HEK293T (cell line): ENCODE measurements at regions not wholly inside any gene's neighbourhood (a gene's known extent, or its start where the extent isn't known, plus 50 kb on each side); places are given as distances from the start of the nearest gene placed in this dataset.

ENCODE experiments used
- CTCF ChIA-PET: fragments of 350-600 bp; formaldehyde crosslinking; extraction: SDS; loops from one replicate; lab custom pipeline; 2021; ENCODE audit warnings: antibody characterized with exemption, inconsistent platforms; lab: Yijun Ruan, JAX
- POLR2A ChIA-PET: fragments of 350-600 bp; formaldehyde crosslinking; extraction: SDS; loops from one replicate; lab custom pipeline; 2020; ENCODE audit warnings: antibody characterized with exemption, inconsistent platforms; lab: Yijun Ruan, JAX
- DNase-seq: peaks from one replicate; pipeline ENCODE4 v3.0.0; 2012; ENCODE audit warnings: mixed read lengths; ENCODE audit errors: extremely low spot score
- ARNT ChIP-seq: fragments of 450-650 bp; IDR thresholded peaks from 2 replicates; pipeline ENCODE4 v1.6.1; 2017; ENCODE audit warnings: mild to moderate bottlenecking
- BHLHE40 ChIP-seq: fragments of 450-650 bp; IDR thresholded peaks from 2 replicates; pipeline ENCODE4 v1.6.1; 2016; ENCODE audit warnings: mild to moderate bottlenecking, moderate library complexity, borderline replicate concordance
- CTBP1 ChIP-seq: fragments of 450-650 bp; IDR thresholded peaks from 2 replicates; pipeline ENCODE4 v1.6.1; 2016; ENCODE audit warnings: borderline replicate concordance
- ELF4 ChIP-seq: fragments of 450-650 bp; IDR thresholded peaks from 2 replicates; pipeline ENCODE4 v1.6.1; 2017; ENCODE audit warnings: antibody characterized with exemption
- FOXA1 ChIP-seq: fragments of 450-650 bp; IDR thresholded peaks from 2 replicates; pipeline ENCODE4 v1.6.1; 2016; ENCODE audit warnings: mild to moderate bottlenecking
- FOXK2 ChIP-seq: fragments of 450-650 bp; IDR thresholded peaks from 2 replicates; pipeline ENCODE4 v1.6.1; 2016; ENCODE audit warnings: mild to moderate bottlenecking
- FOXM1 ChIP-seq: fragments of 450-650 bp; IDR thresholded peaks from 2 replicates; pipeline ENCODE4 v1.6.1; 2017; ENCODE audit warnings: mild to moderate bottlenecking, borderline replicate concordance
- HDGF ChIP-seq: fragments of 450-650 bp; IDR thresholded peaks from 2 replicates; pipeline ENCODE4 v1.6.1; 2017; ENCODE audit warnings: antibody characterized with exemption, borderline replicate concordance
- L3MBTL2 ChIP-seq: fragments of 450-650 bp; conservative IDR thresholded peaks from 2 replicates; pipeline ENCODE4 v1.6.1; 2016; ENCODE audit warnings: mild to moderate bottlenecking
- LEF1 ChIP-seq: fragments of 450-650 bp; IDR thresholded peaks from 2 replicates; pipeline ENCODE4 v1.6.1; 2017; ENCODE audit warnings: mild to moderate bottlenecking, borderline replicate concordance
- NFRKB ChIP-seq: fragments of 450-650 bp; IDR thresholded peaks from 2 replicates; pipeline ENCODE4 v1.6.1; 2016; ENCODE audit warnings: mild to moderate bottlenecking, moderate library complexity
- PKNOX1 ChIP-seq: fragments of 450-650 bp; IDR thresholded peaks from 2 replicates; pipeline ENCODE4 v1.6.1; 2016
- SP1 ChIP-seq: fragments of 450-650 bp; IDR thresholded peaks from 2 replicates; pipeline ENCODE4 v1.6.1; 2017
- SUZ12 ChIP-seq: fragments of 450-650 bp; IDR thresholded peaks from 2 replicates; pipeline ENCODE4 v1.6.1; 2016; ENCODE audit warnings: mild to moderate bottlenecking
- TARDBP ChIP-seq: fragments of 450-650 bp; IDR thresholded peaks from 2 replicates; pipeline ENCODE4 v1.6.1; 2016
- ZNF384 ChIP-seq: fragments of 450-650 bp; IDR thresholded peaks from 2 replicates; pipeline ENCODE4 v1.6.1; 2016

GRCh38 chr11:19557720-19558140, 154.9 kb upstream of the NAV2 start:
- ChIA-PET POLR2A (no interaction called here), CTCF (interaction anchor here (0.8 to 1.2 kb wide), 7 partner anchors 8 to 487 kb away, joined by 3 to 7 read pairs (median 4); no protein-coding TSS in a partner anchor)

GRCh38 chr11:19557185-19557584, 155.5 kb upstream of the NAV2 start:
- DNase-seq, result no peak
- ChIA-PET CTCF (interaction anchor here (0.8 to 1.2 kb wide), 7 partner anchors 9 to 486 kb away, joined by 3 to 7 read pairs (median 4); no protein-coding TSS in a partner anchor), POLR2A (no interaction called here)
- TF ChIP-seq ELF4 (no peak), L3MBTL2 (no peak), SUZ12 (no peak), FOXM1 (no peak), LEF1 (no peak), BHLHE40 (no peak), PKNOX1 (no peak), TARDBP (no peak), CTBP1 (no peak), NFRKB (no peak), FOXA1 (no peak), ZNF384 (no peak), SP1 (no peak), HDGF (no peak), FOXK2 (no peak), ARNT (no peak)

More at GRCh38 chr11:19557720-19558140, 154.9 kb upstream of the NAV2 start:
- TF ChIP-seq L3MBTL2, result peak; percentile 22; the same call in 1 of the 2 replicates
- no peak for TF ChIP-seq FOXA1
- peak; percentile 74 for DNase-seq

- POLR2A ChIA-PET, result interaction anchor here (1.4 kb wide), 1 partner anchor 317 kb away, joined by 3 read pairs; no protein-coding TSS in a partner anchor
- TF ChIP-seq NFRKB (no peak), ELF4 (no peak), PKNOX1 (no peak), BHLHE40 (no peak), FOXK2 (no peak), CTBP1 (no peak), ARNT (no peak), FOXM1 (no peak), ZNF384 (no peak), L3MBTL2 (no peak), LEF1 (no peak), SUZ12 (no peak), TARDBP (no peak)
- no peak for DNase-seq
- CTCF ChIA-PET, result interaction anchor here (0.8 to 1.9 kb wide), 4 partner anchors 271 to 484 kb away, joined by 3 to 10 read pairs (median 4); no protein-coding TSS in a partner anchor
Measured at GRCh38 chr11:19555266-19555665, 157.4 kb upstream of the NAV2 start.

- POLR2A ChIA-PET, result interaction anchor here (1.4 kb wide), 1 partner anchor 315 kb away, joined by 3 read pairs; no protein-coding TSS in a partner anchor
- CTCF ChIA-PET, result interaction anchor here (0.9 kb wide), 1 partner anchor 10 kb away, joined by 3 read pairs; no protein-coding TSS in a partner anchor
- peak; percentile 73 for DNase-seq
- TF ChIP-seq ZNF384 (no peak), FOXK2 (no peak), FOXM1 (no peak), PKNOX1 (no peak), BHLHE40 (no peak), TARDBP (no peak), L3MBTL2 (no peak), SP1 (no peak), HDGF (no peak)
Measured at GRCh38 chr11:19553683-19554333, 158.8 kb upstream of the NAV2 start.

- TF ChIP-seq L3MBTL2, result no peak
- TF ChIP-seq ZNF384, result no peak
- TF ChIP-seq BHLHE40, result no peak
- no peak for TF ChIP-seq SUZ12
- ChIA-PET POLR2A (no interaction called here), CTCF (interaction anchor here (0.9 to 1.6 kb wide), 3 partner anchors 11 to 240 kb away, joined by 3 read pairs; no protein-coding TSS in a partner anchor)
- no peak for DNase-seq
Measured at GRCh38 chr11:19552656-19553260, 159.9 kb upstream of the NAV2 start.

- ChIA-PET POLR2A (no interaction called here), CTCF (interaction anchor here (1.1 to 1.6 kb wide), 2 partner anchors 10 to 239 kb away, joined by 3 read pairs; no protein-coding TSS in a partner anchor)
- no peak for DNase-seq
- TF ChIP-seq PKNOX1, result no peak
- no peak for TF ChIP-seq BHLHE40
- TF ChIP-seq SUZ12, result no peak
- TF ChIP-seq CTBP1, result no peak
- TF ChIP-seq HDGF, result no peak
- TF ChIP-seq L3MBTL2, result no peak
- TF ChIP-seq ZNF384, result no peak
- no peak for TF ChIP-seq LEF1
- no peak for TF ChIP-seq SP1
- no peak for TF ChIP-seq FOXM1
Measured at GRCh38 chr11:19552161-19552560, 160.5 kb upstream of the NAV2 start.
